ENCODE measurements at regions not wholly inside any gene's neighbourhood (a gene's known extent, or its start where the extent isn't known, plus 50 kb on each side); places are given as distances from the start of the nearest gene placed in this dataset.
"Not testable (repeated sequence)": the region's sequence is repeated elsewhere in the genome, so short reads cannot be mapped to it uniquely, and the experiment has no call there.

DNA sequence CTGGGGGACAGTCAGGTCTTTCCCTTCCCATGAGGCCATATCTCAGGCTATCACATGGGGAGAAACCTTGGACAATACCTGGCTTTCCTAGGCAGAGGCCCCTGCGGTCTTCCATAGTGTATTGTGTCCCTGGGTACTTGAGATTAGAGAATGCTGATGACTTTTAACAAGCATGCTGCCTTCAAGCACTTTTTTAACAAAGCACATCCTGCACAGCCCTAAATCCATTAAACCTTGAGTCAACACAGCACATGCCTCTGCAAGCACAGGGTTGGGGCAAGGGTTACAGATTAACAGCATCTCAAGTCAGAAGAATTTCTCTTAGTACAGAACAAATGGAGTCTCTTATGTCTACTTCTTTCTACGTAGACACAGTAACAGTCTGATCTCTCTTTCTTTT lies 545.2 kb upstream of the NR2F2 start:
- TF ChIP-seq, protein P1, sequence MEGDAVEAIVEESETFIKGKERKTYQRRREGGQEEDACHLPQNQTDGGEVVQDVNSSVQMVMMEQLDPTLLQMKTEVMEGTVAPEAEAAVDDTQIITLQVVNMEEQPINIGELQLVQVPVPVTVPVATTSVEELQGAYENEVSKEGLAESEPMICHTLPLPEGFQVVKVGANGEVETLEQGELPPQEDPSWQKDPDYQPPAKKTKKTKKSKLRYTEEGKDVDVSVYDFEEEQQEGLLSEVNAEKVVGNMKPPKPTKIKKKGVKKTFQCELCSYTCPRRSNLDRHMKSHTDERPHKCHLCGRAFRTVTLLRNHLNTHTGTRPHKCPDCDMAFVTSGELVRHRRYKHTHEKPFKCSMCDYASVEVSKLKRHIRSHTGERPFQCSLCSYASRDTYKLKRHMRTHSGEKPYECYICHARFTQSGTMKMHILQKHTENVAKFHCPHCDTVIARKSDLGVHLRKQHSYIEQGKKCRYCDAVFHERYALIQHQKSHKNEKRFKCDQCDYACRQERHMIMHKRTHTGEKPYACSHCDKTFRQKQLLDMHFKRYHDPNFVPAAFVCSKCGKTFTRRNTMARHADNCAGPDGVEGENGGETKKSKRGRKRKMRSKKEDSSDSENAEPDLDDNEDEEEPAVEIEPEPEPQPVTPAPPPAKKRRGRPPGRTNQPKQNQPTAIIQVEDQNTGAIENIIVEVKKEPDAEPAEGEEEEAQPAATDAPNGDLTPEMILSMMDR (IDR thresholded peaks at IDR 0.05) = not testable (repeated sequence)
- not testable (repeated sequence) for TF ChIP-seq POLR2AphosphoS5, POLR2A (IDR thresholded peaks at IDR 0.05)
